NCI-H82 treated with DMSO at 0.1 percent for 48 hours (cell line): ENCODE measurements at regions not wholly inside any gene's neighbourhood (a gene's known extent, or its start where the extent isn't known, plus 50 kb on each side); places are given as distances from the start of the nearest gene placed in this dataset.
"Not testable (repeated sequence)": the region's sequence is repeated elsewhere in the genome, so short reads cannot be mapped to it uniquely, and the experiment has no call there.

ENCODE experiments used
- DNase-seq: peaks from one replicate; lab custom pipeline; 2025; ENCODE audit not compliant: unreplicated experiment; lab: John Stamatoyannopoulos, UW

- DNase-seq, result no peak
Observed at GRCh38 chr3:148534089-148534988, 163.4 kb upstream of the AGTR1 start.

- DNase-seq, result no peak
Observed at GRCh38 chr3:148535001-148535400, 162.7 kb upstream of the AGTR1 start.

GRCh38 chr3:148540266-148540665 is 157.4 kb upstream of the AGTR1 start:
- no peak for DNase-seq

- no peak for DNase-seq
Observed at GRCh38 chr3:148540851-148541250, 156.9 kb upstream of the AGTR1 start.

- DNase-seq, result no peak
Observed at GRCh38 chr3:148546959-148547358, 150.7 kb upstream of the AGTR1 start.

GRCh38 chr3:148551767-148552260 is 145.9 kb upstream of the AGTR1 start:
- DNase-seq, result no peak

GRCh38 chr3:148554367-148554766 is 143.3 kb upstream of the AGTR1 start:
- no peak for DNase-seq

GRCh38 chr3:148556664-148557063 is 141.0 kb upstream of the AGTR1 start:
- DNase-seq, result no peak

- not testable (repeated sequence) for DNase-seq
Observed at GRCh38 chr3:148577579-148577978, 120.1 kb upstream of the AGTR1 start.

GRCh38 chr3:148582126-148582525 is 115.6 kb upstream of the AGTR1 start:
- no peak for DNase-seq

- DNase-seq, result no peak
Observed at GRCh38 chr3:148583793-148584192, 113.9 kb upstream of the AGTR1 start.

GRCh38 chr3:148584438-148584837 is 113.3 kb upstream of the AGTR1 start:
- no peak for DNase-seq

- no peak for DNase-seq
Observed at GRCh38 chr3:148585671-148586379, 111.9 kb upstream of the AGTR1 start.

- DNase-seq, result no peak
Observed at GRCh38 chr3:148588291-148588690, 109.4 kb upstream of the AGTR1 start.

GRCh38 chr3:148591525-148591924 is 106.2 kb upstream of the AGTR1 start:
- no peak for DNase-seq

GRCh38 chr3:148598619-148599018 is 99.1 kb upstream of the AGTR1 start:
- DNase-seq, result no peak

GRCh38 chr3:148599481-148599880 is 98.2 kb upstream of the AGTR1 start:
- DNase-seq, result no peak

GRCh38 chr3:148600440-148600839 is 97.3 kb upstream of the AGTR1 start:
- no peak for DNase-seq

GRCh38 chr3:148600902-148601765 is 96.6 kb upstream of the AGTR1 start:
- DNase-seq, result no peak

- no peak for DNase-seq
Observed at GRCh38 chr3:148601766-148602685, 95.7 kb upstream of the AGTR1 start.
